GM18861 (cell line): ENCODE measurements at regions not wholly inside any gene's neighbourhood (a gene's known extent, or its start where the extent isn't known, plus 50 kb on each side); places are given as distances from the start of the nearest gene placed in this dataset.

Experiments
- ATAC-seq: cut with Tn5 transposase; IDR thresholded peaks from one replicate; pipeline ENCODE4 v1.9.1; 2021; ENCODE audit not compliant: unreplicated experiment

- no peak for ATAC-seq
These were observed 469.0 kb downstream of the EPHA4 start for GRCh38 chr2:221102896-221103688.

GRCh38 chr2:221103930-221104329 lies 468.2 kb downstream of the EPHA4 start:
- ATAC-seq: no peak

- no peak for ATAC-seq
These were observed 467.7 kb downstream of the EPHA4 start for GRCh38 chr2:221104361-221104811.

GRCh38 chr2:221106241-221106640 lies 465.9 kb downstream of the EPHA4 start:
- no peak for ATAC-seq

- ATAC-seq: no peak
These were observed 464.7 kb downstream of the EPHA4 start for GRCh38 chr2:221107424-221107823.

DNA sequence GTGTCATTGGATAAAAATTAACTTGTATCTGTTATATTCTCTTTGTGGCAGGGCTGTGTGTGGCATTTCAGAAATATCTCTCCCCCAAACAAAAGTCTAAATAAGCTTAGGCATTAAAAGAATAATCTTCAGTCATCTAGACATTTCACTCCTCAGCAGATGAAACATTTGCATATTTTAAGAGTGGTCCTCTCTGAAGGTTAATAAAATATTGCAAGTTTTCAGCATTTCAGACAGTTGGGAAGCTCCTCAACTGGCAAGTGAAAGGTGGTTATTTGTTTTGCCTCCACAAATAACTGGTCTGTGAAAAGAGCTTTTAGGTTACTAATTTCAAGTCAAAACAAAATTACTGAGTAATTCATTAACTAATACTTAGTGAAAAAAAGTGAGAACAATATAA lies 462.6 kb downstream of the EPHA4 start:
- peak; percentile 93 for ATAC-seq

GRCh38 chr2:221111739-221112138 lies 460.4 kb downstream of the EPHA4 start:
- no peak for ATAC-seq

DNA sequence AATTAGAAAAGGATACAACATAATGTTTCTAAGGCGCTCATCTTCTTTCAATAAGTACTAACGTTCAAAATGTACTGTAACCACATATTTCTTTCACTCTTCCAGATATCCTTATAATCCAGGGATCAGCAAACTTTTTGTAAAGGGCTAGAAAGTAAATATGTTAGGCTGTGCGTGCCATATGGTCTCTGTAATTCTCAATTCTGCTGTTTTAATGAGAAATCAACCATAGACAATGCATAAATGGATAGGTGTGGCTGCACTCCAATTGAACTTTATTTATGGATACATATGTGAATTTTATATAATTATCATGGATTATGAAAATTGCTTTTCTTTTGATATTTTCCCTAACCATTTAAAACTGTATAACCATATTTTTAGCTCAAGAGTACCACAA lies 459.4 kb downstream of the EPHA4 start:
- ATAC-seq: no peak

DNA sequence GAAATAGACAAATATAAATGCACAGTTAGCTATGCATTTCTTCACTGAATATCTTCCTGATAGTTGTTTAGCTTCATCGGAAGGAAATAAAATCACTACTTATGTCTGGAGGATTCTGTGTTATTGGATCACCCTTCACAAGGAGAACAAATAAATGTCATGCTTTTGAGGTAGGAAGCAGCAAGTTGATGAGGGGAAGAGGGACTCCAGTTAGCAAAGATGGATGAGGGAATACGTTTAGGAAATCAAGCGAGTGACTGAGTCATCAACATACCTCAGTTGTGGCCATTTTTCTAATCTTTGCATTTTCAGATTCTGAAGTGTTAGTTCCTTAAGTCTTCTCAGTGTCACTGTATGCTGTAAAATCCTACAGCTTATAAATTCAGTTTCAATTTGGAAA lies 456.2 kb downstream of the EPHA4 start:
- ATAC-seq: no peak

DNA sequence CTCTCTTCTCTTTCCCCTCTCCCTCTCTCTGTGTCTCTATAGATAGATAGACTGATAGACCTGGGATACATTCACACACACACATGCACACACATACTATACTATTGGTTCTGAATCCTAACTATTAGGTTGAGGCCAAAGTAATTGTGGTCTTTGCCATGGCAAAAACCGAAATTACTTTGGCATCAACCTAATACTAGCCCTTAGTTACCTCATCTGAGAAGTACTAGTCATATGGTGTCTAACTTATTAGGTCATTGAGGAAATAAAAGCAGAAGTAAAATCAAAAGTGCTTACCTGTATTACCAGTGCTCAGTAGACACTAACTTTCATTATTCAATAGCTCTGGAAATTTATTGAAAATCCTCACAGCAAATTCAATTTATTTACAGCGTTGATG lies 451.5 kb downstream of the EPHA4 start:
- ATAC-seq: peak; percentile 93

- no peak for ATAC-seq
These were observed 448.7 kb downstream of the EPHA4 start for GRCh38 chr2:221123396-221123795.

- ATAC-seq: no peak
These were observed 447.4 kb downstream of the EPHA4 start for GRCh38 chr2:221124532-221125240.

DNA sequence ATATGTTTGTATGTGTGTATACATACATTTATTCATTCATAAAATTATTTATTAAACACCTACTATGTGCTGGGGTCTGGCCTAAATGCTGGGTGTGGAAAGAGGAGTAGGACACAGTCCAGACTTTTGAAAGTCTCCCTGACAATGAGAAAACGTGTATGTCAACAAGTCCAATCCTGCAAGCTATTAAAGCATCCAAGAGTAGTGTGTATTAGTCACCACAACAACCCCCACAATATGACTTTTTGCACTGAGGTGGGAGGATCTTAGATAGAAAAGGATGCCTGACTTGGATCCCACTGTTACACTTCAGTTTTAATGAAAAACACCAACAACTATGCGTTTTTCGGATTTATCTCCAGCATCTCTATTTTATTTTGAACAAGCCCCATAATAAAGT lies 446.4 kb downstream of the EPHA4 start:
- ATAC-seq: no peak

DNA sequence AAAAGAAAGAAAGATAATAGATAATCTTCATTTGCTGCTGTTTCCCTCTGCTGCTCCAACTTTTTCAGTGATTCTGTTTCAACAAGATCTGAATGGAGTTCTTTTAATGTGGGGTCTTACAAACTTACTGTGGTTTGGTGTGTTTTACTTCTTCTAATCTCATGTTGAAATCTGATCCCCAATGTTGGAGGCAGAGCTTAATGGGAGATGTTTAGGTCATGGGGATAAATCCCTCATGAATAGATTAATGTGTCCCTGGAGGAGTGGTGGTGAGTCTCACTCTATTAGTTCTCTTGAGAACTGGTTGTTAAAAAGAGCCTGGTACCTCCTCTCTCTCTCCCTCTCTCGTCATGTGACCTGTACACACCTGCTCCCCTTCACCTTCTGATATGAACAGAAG lies 442.4 kb downstream of the EPHA4 start:
- no peak for ATAC-seq

- no peak for ATAC-seq
These were observed 441.7 kb downstream of the EPHA4 start for GRCh38 chr2:221130431-221130830.

DNA sequence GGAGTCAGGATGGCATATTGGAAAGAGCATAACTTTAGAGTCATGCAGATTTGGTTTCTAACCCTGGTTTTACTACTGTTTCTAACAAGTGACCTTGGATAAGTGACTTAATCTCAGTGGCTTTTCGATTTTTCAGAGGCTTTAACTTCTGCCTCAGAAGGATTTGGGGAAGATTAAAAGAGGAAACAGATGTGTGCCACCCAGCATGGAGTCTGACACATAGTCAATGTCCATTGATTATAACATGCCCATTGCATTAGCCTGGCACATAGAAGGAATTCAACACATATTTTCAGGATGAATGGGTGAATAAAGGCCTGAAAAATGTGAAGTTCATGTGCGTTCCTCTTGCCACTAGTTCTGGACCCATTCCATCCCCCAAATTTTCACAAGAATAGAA lies 438.2 kb downstream of the EPHA4 start:
- no peak for ATAC-seq

- peak; percentile 49 for ATAC-seq
These were observed 437.4 kb downstream of the EPHA4 start for GRCh38 chr2:221134718-221135117.

DNA sequence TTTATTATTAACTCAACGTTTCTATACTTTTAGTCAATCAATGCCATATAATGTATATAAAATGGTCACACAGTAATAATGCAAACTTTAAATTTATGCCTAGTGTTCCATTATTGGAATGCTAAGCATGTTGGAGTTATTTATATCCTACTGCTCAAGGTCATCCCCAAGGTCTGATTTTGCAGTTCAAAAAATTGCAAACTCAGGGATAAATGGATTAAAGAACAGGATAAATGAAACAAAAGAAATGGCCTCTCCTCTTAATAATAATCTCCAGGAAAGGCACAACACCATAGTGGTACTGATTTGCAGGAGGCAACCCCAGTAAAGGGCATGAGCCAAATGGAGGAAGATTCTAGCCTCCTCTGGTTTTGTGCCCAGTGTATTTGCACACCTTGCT lies 436.4 kb downstream of the EPHA4 start:
- no peak for ATAC-seq

- peak; percentile 44 for ATAC-seq
These were observed 434.7 kb downstream of the EPHA4 start for GRCh38 chr2:221137385-221137784.

- ATAC-seq: no peak
These were observed 429.8 kb downstream of the EPHA4 start for GRCh38 chr2:221142341-221142740.

DNA sequence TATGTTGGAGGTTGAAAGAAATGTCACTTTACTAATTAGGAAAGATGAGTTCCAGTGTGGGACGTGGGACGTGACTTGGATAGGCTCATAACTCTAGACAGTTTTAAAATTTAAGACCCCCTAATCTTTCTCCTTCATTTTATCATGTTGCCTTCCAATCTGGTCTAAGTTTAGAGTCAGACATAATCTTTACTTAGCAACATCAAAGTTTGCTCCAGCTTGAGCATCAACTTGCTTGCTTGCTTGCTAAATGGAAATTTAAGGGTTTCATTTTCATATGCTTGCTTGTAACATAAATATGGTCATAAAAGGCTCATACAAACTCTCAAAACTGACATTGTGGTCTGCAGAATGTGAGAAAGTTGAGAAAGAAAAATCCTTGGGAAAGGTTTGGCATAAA lies 428.9 kb downstream of the EPHA4 start:
- no peak for ATAC-seq

- ATAC-seq: no peak
These were observed 427.2 kb downstream of the EPHA4 start for GRCh38 chr2:221144909-221145308.
